ES-I3 (cell line): ENCODE measurements at regions not wholly inside any gene's neighbourhood (a gene's known extent, or its start where the extent isn't known, plus 50 kb on each side); places are given as distances from the start of the nearest gene placed in this dataset.
A peak's percentile ranks its signal among the peaks of the same experiment; 100 is the strongest.

Experiments
- H3K36me3 ChIP-seq: 2 replicates; pipeline ENCODE4 v1.6.1; 2013; ENCODE audit warnings: mild to moderate bottlenecking, low read length, control low read depth, moderate library complexity; ENCODE audit not compliant: insufficient read depth
- H3K4me1 ChIP-seq: 2 replicates; pipeline ENCODE4 v1.6.1; 2013; ENCODE audit warnings: mild to moderate bottlenecking, control low read depth, low read length; ENCODE audit not compliant: insufficient read depth
- H3K9ac ChIP-seq: 2 replicates; pipeline ENCODE4 v1.6.1; 2013; ENCODE audit warnings: low read depth, mild to moderate bottlenecking, low read length, moderate library complexity
- H3K9me3 ChIP-seq: 2 replicates; pipeline ENCODE4 v1.6.1; 2013; ENCODE audit warnings: mild to moderate bottlenecking, low read length, moderate library complexity; ENCODE audit not compliant: control insufficient read depth, insufficient read depth

DNA sequence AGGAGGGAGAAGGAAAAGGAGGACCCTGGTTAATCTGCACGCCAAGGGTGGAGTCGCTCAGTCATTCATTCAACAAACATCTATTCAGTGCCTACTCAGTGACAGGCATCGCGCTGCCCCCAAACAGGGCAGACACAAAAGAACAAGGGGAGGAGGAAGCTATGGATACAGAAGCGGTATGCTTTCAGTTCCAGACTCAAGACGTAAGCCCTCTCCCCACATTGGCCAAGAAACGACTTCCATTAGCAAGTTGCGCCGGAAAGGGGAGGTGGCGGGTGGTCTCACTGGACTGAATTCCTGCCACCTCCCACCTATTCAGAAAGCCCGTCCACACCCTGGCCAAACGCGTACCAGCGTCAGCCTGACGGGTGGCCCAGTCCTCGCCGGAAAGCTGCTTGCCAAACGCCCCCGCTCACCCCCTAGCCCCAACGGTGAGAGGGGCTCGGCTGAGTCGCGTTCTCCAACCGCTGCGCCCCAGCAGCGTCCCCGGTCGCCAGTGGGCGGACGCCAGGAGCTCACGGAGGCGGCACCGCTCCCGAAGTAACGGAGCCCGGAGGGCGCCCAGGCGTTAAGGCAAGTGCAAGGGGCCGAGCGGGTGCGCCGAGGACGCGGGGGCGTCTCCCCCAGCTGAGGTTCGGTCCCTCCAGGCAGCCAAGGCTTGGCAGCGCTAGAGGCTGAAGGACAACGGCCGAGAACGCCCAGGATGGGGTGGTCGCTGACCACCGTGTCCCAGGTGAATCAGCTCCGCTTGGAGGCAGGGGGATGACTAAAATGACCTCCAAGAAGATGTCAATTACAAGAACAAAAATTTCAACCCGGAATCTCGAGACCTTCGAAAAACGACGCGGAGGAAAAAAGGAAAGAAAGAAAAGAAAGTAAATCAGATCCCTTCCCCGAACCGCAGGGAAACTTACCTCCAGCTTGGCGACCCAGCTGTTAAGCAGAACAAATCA, 470.7 kb downstream of the SOX9 start:
- peak overlapping the region; percentile 68; the same call in 1 of the 2 replicates for H3K9ac ChIP-seq
- H3K9me3 ChIP-seq: no peaks in the 10 kb centered on the region
- H3K4me1 ChIP-seq: peaks cover 22% of the 10 kb centered on the region
- no peaks in the 10 kb centered on the region for H3K36me3 ChIP-seq

- no peaks in the 10 kb centered on the region for H3K36me3 ChIP-seq
- H3K9me3 ChIP-seq: no peaks in the 10 kb centered on the region
- peak overlapping the region; percentile 68 for H3K9ac ChIP-seq
- peaks cover 20% of the 10 kb centered on the region for H3K4me1 ChIP-seq
Measured at GRCh38 chr17:72592242-72592966, 471.6 kb downstream of the SOX9 start.

- Histone ChIP-seq H3K9ac (no peak overlapping the region), H3K4me1 (peaks cover 15% of the 10 kb centered on the region), H3K36me3 (no peaks in the 10 kb centered on the region), H3K9me3 (no peaks in the 10 kb centered on the region)
Measured at GRCh38 chr17:72592967-72593325, 472.1 kb downstream of the SOX9 start.

DNA sequence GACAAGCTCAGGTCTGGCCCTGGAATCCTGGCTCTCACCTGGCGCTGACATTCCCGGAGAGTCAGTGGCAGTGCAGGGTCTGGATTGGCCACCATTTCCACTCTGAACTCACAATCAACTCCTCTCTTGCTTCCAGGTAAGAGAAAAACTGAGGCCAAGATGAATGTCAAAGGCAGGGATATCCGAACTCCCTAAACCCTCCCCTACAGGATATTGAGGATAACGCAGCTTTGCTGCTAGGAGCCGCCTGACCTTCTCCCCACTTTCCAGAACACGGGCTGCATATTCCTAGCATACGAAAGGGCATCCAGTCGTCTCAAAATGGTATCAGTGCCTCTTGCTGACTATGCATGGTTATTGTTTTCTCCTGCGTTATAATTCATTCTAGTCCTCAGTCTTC, 473.4 kb downstream of the SOX9 start:
- peaks cover 2% of the 10 kb centered on the region; the same call in 1 of the 2 replicates for H3K4me1 ChIP-seq
- no peak overlapping the region for H3K9ac ChIP-seq
- H3K36me3 ChIP-seq: no peaks in the 10 kb centered on the region
- H3K9me3 ChIP-seq: no peaks in the 10 kb centered on the region
